B cell (primary cell): ENCODE measurements at regions not wholly inside any gene's neighbourhood (a gene's known extent, or its start where the extent isn't known, plus 50 kb on each side); places are given as distances from the start of the nearest gene placed in this dataset.

Experiments used
- ATAC-seq: fragments of 200-7000 bp; cut with Tn5 transposase; one replicate; pipeline ENCODE4 v1.10.0; 2021; ENCODE audit warnings: low read depth, mild to moderate bottlenecking, moderate number of reproducible peaks, moderate library complexity
- CTCF ChIA-PET: fragments of 350-600 bp; sonication (Branson Sonifier 250); formaldehyde crosslinking; loops from one replicate; lab custom pipeline; 2021; ENCODE audit warnings: antibody characterized with exemption, inconsistent platforms; lab: Charles Lee
- POLR2A ChIA-PET: fragments of 350-600 bp; sonication (Branson Sonifier 250); formaldehyde crosslinking; loops from one replicate; lab custom pipeline; 2021; ENCODE audit warnings: antibody characterized with exemption; lab: Charles Lee
- DNase-seq: peaks from one replicate; pipeline ENCODE4 v3.0.0; 2013
- H2AFZ ChIP-seq: 2 replicates; pipeline ENCODE4 v1.6.1; 2012; ENCODE audit warnings: mild to moderate bottlenecking, low read depth, low read length; ENCODE audit not compliant: insufficient read depth, poor library complexity, severe bottlenecking
- H3K27ac ChIP-seq, 2 donors: 1 replicate in 1 of 2; 2 replicates in 1 of 2; pipeline ENCODE4 v1.5.1; 2012 to 2013; ENCODE audit warnings: low read length in 2 of 2, mild to moderate bottlenecking in 2 of 2, moderate library complexity in 1 of 2
- H3K27me3 ChIP-seq, 4 experiments: fragments of 200-600 bp in 1 of 4; sonication (generic) in 1 of 4; replicated peaks in 1 of 4; 1 replicate in 2 of 4; 2 replicates in 2 of 4; pipeline versions ENCODE4 v1.6.1 to v1.7.0; 2013 to 2016; ENCODE audit warnings: low read length in 3 of 4, mild to moderate bottlenecking in 2 of 4, mixed read lengths in 1 of 4, moderate library complexity in 1 of 4; ENCODE audit not compliant: insufficient read depth in 4 of 4, control insufficient read depth in 3 of 4; ENCODE audit errors: control extremely low read depth in 1 of 4
- H3K36me3 ChIP-seq, 2 experiments: replicated peaks in 1 of 2; 1 replicate in 1 of 2; 2 replicates in 1 of 2; pipeline versions ENCODE4 v1.6.1 to v1.7.1; 2013; ENCODE audit warnings: low read length in 1 of 2; ENCODE audit not compliant: insufficient read depth in 2 of 2, control insufficient read depth in 1 of 2; ENCODE audit errors: control extremely low read depth in 1 of 2, extremely low read depth in 1 of 2
- H3K4me1 ChIP-seq, 2 donors: fragments of 200-600 bp in 1 of 2; sonication (generic) in 1 of 2; 1 replicate in 1 of 2; 2 replicates in 1 of 2; pipeline versions ENCODE4 v1.5.1 to v1.6.1; 2013 to 2017; ENCODE audit warnings: low read length in 2 of 2; ENCODE audit not compliant: control insufficient read depth in 2 of 2, insufficient read depth in 2 of 2
- H3K4me2 ChIP-seq: replicated peaks from 2 replicates; pipeline ENCODE3; 2012; ENCODE audit warnings: mild to moderate bottlenecking, low read depth, low read length; ENCODE audit not compliant: poor library complexity, severe bottlenecking
- H3K4me3 ChIP-seq, 5 experiments: fragments of 200-600 bp in 1 of 5; sonication (generic) in 1 of 5; 1 replicate in 3 of 5; 2 replicates in 2 of 5; pipeline versions ENCODE4 v1.5.1 to v1.7.0; 2011 to 2016; ENCODE audit warnings: low read length in 4 of 5, mild to moderate bottlenecking in 4 of 5, low read depth in 2 of 5, control low read depth in 1 of 5, moderate library complexity in 1 of 5; ENCODE audit not compliant: insufficient read depth in 1 of 5; ENCODE audit errors: control extremely low read depth in 1 of 5, extremely low read depth in 1 of 5
- H3K79me2 ChIP-seq: fragments of 200-600 bp; sonication (generic); one replicate; pipeline ENCODE4 v1.6.0; 2016; ENCODE audit warnings: low read length; ENCODE audit not compliant: control insufficient read depth, insufficient read depth
- H3K9ac ChIP-seq: fragments of 200-600 bp; sonication (generic); 2 replicates; pipeline ENCODE4 v1.6.1; 2017; ENCODE audit warnings: mild to moderate bottlenecking, low read length, moderate library complexity
- H3K9me3 ChIP-seq, 3 donors: one replicate each; pipeline versions ENCODE4 v1.6.1 to v1.7.1; 2013; ENCODE audit warnings: low read length in 2 of 3; ENCODE audit not compliant: control insufficient read depth in 2 of 3, insufficient read depth in 1 of 3; ENCODE audit errors: control extremely low read depth in 1 of 3
- H4K20me1 ChIP-seq: 2 replicates; pipeline ENCODE4 v1.6.0; 2012; ENCODE audit warnings: mild to moderate bottlenecking, low read length; ENCODE audit not compliant: insufficient read depth, control insufficient read depth, poor library complexity, severe bottlenecking
- H3K27ac Mint-ChIP-seq: one replicate; pipeline ENCODE4 v1.8.0; 2021; ENCODE audit warnings: mixed read lengths
- H3K27me3 Mint-ChIP-seq: one replicate; pipeline ENCODE4 v1.8.0; 2021; ENCODE audit warnings: mixed read lengths
- H3K4me1 Mint-ChIP-seq: one replicate; pipeline ENCODE4 v1.8.0; 2021; ENCODE audit warnings: mixed read lengths
- H3K4me3 Mint-ChIP-seq: one replicate; pipeline ENCODE4 v1.8.0; 2021; ENCODE audit warnings: mixed read lengths
- H3K9me3 Mint-ChIP-seq: one replicate; pipeline ENCODE4 v1.8.0; 2022; ENCODE audit warnings: mixed read lengths; ENCODE audit not compliant: insufficient read depth
- EZH2 ChIP-seq: IDR thresholded peaks from 2 replicates; pipeline ENCODE4 v1.6.1; 2012; ENCODE audit warnings: borderline replicate concordance, low read depth, mild to moderate bottlenecking, moderate library complexity, low read length; ENCODE audit not compliant: insufficient read depth, poor library complexity, severe bottlenecking
- WGBS: methylation state at CpG from one replicate; pipeline ENCODE4 v1.1.5; 2013; ENCODE audit warnings: missing lambda C conversion rate; ENCODE audit not compliant: insufficient coverage; 5-methylcytosine and 5-hydroxymethylcytosine counted together
- intact Hi-C: fragments of 100-400 bp; cut with micrococcal nuclease; formaldehyde crosslinking; loops from one replicate; pipeline ENCODE4 v1.10.0; 2022
- TF ChIP-seq, protein P1 (sequence below): fragments of 200-600 bp; IDR thresholded peaks from one replicate; pipeline ENCODE4 v1.8.0; 2022; ENCODE audit warnings: antibody characterized with exemption, mild to moderate bottlenecking

DNA sequence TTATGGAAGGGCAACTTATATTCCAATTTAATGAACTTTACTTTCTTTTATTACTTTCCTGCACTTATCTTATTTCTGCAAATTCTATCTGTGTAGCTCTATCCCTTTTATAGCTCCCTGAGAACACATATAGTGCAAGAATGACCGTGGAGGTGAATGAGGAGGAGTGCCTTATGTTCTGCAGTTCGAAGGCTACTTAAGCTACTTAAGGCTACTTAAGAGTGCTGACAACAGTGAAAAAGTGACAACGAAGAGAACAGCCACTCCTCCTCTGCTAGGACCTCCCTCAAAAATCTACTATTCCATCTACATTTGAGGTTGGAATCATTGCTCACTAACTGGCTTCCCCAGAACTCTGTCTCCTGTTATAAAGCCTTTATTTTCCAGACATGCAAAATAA, 1365.7 kb upstream of the C9orf72 start:
- H3K27ac Mint-ChIP-seq, result no peak overlapping the region
- no peak overlapping the region for H3K9ac ChIP-seq
- no peaks in the 10 kb centered on the region for H3K4me1 Mint-ChIP-seq
- H3K9me3 ChIP-seq, result no peaks in the 10 kb centered on the region
- no peaks in the 10 kb centered on the region for H3K27me3 Mint-ChIP-seq
- H3K27me3 ChIP-seq, result no peaks in the 10 kb centered on the region
- H2AFZ ChIP-seq, result no peak overlapping the region
- no peak for DNase-seq
- ChIA-PET POLR2A (no interaction called here), CTCF (no interaction called here)
- intact Hi-C loops, result no loop called here
- H3K36me3 ChIP-seq, result no peaks in the 10 kb centered on the region
- no peak for ATAC-seq
- no peak overlapping the region for H3K4me3 ChIP-seq
- H3K4me2 ChIP-seq, result no peak overlapping the region
- H3K27ac ChIP-seq, result no peak overlapping the region
- no peaks in the 10 kb centered on the region for H4K20me1 ChIP-seq
- H3K79me2 ChIP-seq, result no peaks in the 10 kb centered on the region
- H3K4me3 Mint-ChIP-seq, result no peak overlapping the region
- H3K9me3 Mint-ChIP-seq, result no peaks in the 10 kb centered on the region
- no peaks in the 10 kb centered on the region for H3K4me1 ChIP-seq
- no peak for TF ChIP-seq EZH2
- TF ChIP-seq, protein P1, sequence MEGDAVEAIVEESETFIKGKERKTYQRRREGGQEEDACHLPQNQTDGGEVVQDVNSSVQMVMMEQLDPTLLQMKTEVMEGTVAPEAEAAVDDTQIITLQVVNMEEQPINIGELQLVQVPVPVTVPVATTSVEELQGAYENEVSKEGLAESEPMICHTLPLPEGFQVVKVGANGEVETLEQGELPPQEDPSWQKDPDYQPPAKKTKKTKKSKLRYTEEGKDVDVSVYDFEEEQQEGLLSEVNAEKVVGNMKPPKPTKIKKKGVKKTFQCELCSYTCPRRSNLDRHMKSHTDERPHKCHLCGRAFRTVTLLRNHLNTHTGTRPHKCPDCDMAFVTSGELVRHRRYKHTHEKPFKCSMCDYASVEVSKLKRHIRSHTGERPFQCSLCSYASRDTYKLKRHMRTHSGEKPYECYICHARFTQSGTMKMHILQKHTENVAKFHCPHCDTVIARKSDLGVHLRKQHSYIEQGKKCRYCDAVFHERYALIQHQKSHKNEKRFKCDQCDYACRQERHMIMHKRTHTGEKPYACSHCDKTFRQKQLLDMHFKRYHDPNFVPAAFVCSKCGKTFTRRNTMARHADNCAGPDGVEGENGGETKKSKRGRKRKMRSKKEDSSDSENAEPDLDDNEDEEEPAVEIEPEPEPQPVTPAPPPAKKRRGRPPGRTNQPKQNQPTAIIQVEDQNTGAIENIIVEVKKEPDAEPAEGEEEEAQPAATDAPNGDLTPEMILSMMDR, result no peak
- 45% methylated on average over 1 of the region's 3 CpGs for WGBS

GRCh38 chr9:28941856-28942255, 1368.6 kb upstream of the C9orf72 start:
- Mint-ChIP-seq H3K4me1 (no peaks in the 10 kb centered on the region), H3K9me3 (no peaks in the 10 kb centered on the region), H3K27me3 (no peaks in the 10 kb centered on the region), H3K27ac (no peak overlapping the region), H3K4me3 (no peak overlapping the region)
- no peak for ATAC-seq
- POLR2A ChIA-PET, result no interaction called here
- no peak overlapping the region for H3K9ac ChIP-seq
- no peak overlapping the region for H2AFZ ChIP-seq
- H3K27me3 ChIP-seq, result no peaks in the 10 kb centered on the region
- CTCF ChIA-PET, result no interaction called here
- TF ChIP-seq EZH2, result no peak
- TF ChIP-seq, protein P1, result no peak
- no peaks in the 10 kb centered on the region for H3K4me1 ChIP-seq
- WGBS, result no CpG with 5 or more reads among the region's 2 CpGs
- H3K4me2 ChIP-seq, result no peak overlapping the region
- no peaks in the 10 kb centered on the region for H4K20me1 ChIP-seq
- H3K4me3 ChIP-seq, result no peak overlapping the region
- H3K36me3 ChIP-seq, result no peaks in the 10 kb centered on the region
- H3K79me2 ChIP-seq, result no peaks in the 10 kb centered on the region
- no peak for DNase-seq
- intact Hi-C loops, result no loop called here
- no peaks in the 10 kb centered on the region for H3K9me3 ChIP-seq
- no peak overlapping the region for H3K27ac ChIP-seq
